ENCODE measurements at regions not wholly inside any gene's neighbourhood (a gene's known extent, or its start where the extent isn't known, plus 50 kb on each side); places are given as distances from the start of the nearest gene placed in this dataset.

DNA sequence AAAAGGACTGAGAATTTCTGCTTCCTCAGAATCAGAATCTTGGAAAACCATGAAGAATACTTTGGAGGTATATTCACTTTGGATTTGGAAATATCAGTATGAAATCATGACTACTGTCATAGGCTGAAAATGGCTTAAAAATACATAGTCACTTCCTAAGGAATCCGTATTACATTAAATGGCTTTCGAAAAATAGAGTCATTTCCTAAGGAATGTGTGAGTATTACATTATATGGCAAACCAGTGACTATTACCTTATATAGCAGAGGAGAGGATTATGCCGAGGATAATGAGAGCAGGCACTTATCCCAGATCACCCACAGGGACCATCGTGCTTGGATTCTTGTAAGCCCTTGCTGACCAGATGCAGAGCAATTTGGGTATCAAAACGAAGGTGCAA lies 1471.8 kb downstream of the EFNB2 start:
- H2AFZ ChIP-seq (ENCODE audit: low read length), result no peak overlapping the region
- no peak overlapping the region for H3K4me3 ChIP-seq (replicated peaks in 1 of 4; ENCODE audit: control extremely low read depth in 1 of 4, insufficient read depth in 1 of 4, low read depth in 3 of 4, low read length in 4 of 4)
- DNase-seq (ENCODE audit: low read depth in 2 of 2), result peak in 1 of 2 donors; percentile 6

DNA sequence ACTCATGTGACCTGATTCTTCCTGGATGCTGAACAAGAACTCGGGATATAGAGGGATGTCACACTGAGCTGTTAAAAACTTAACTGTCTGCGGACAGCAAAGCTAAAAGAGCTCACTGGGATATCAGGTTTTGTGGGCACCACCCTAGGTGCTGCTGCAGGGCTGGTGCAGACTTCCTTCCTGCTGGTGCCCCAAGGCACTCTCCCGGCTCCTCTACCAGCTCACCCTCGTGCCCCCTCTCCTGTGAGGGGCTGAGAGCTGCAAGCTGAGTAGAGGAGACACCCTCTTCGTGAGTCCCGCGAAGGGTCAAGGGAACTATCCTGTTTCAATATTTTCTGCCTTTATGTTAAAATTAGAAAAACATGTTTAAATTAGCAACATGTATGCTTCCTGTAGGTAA lies 1475.7 kb downstream of the EFNB2 start:
- H3K4me1 ChIP-seq (ENCODE audit: control insufficient read depth, extremely low read depth, insufficient read depth, low read length), result no peaks in the 10 kb centered on the region
- no peak overlapping the region for H3K9ac ChIP-seq (ENCODE audit: insufficient read depth, low read length)
- no peak overlapping the region for H3K27ac ChIP-seq (ENCODE audit: insufficient read depth, low read length)
- no peaks in the 10 kb centered on the region for H3K27me3 ChIP-seq (ENCODE audit: control insufficient read depth, insufficient read depth, low read length)
- H2AFZ ChIP-seq (ENCODE audit: low read length), result no peak overlapping the region
- H3K4me2 ChIP-seq (ENCODE audit: extremely low read depth, insufficient read depth, low read length), result no peak overlapping the region
- H3K79me2 ChIP-seq (ENCODE audit: control insufficient read depth, insufficient read depth, low read length), result no peaks in the 10 kb centered on the region
- H3K36me3 ChIP-seq (ENCODE audit: control insufficient read depth, insufficient read depth, low read length), result no peaks in the 10 kb centered on the region
- H3K4me3 ChIP-seq (replicated peaks in 1 of 4; ENCODE audit: control extremely low read depth in 1 of 4, insufficient read depth in 1 of 4, low read depth in 3 of 4, low read length in 4 of 4), result no peak overlapping the region
- no peaks in the 10 kb centered on the region for H3K9me3 ChIP-seq (ENCODE audit: control insufficient read depth, insufficient read depth, low read depth, low read length)
- DNase-seq (ENCODE audit: low read depth in 2 of 2), result no peak
- no peaks in the 10 kb centered on the region for H4K20me1 ChIP-seq (ENCODE audit: control insufficient read depth, extremely low read depth, insufficient read depth, low read length)
- TF ChIP-seq CTCF (conservative IDR thresholded peaks at IDR 0.05 in 1 of 2, IDR thresholded peaks at IDR 0.05 in 1 of 2; ENCODE audit: low read depth in 1 of 2, low read length in 2 of 2) (no peak), EZH2 (IDR thresholded peaks at IDR 0.05; ENCODE audit: low read length, missing control alignments) (no peak)

More for the DNA sequence above, 1471.8 kb downstream of the EFNB2 start:
- TF ChIP-seq CTCF (conservative IDR thresholded peaks at IDR 0.05 in 1 of 2, IDR thresholded peaks at IDR 0.05 in 1 of 2; ENCODE audit: low read depth in 1 of 2, low read length in 2 of 2), result no peak
- no peak for TF ChIP-seq EZH2 (IDR thresholded peaks at IDR 0.05; ENCODE audit: low read length, missing control alignments)
- no peak overlapping the region for H3K4me2 ChIP-seq (ENCODE audit: extremely low read depth, insufficient read depth, low read length)
- no peak overlapping the region for H3K27ac ChIP-seq (ENCODE audit: insufficient read depth, low read length)
- no peaks in the 10 kb centered on the region for H4K20me1 ChIP-seq (ENCODE audit: control insufficient read depth, extremely low read depth, insufficient read depth, low read length)
- no peaks in the 10 kb centered on the region for H3K9me3 ChIP-seq (ENCODE audit: control insufficient read depth, insufficient read depth, low read depth, low read length)
- no peaks in the 10 kb centered on the region for H3K79me2 ChIP-seq (ENCODE audit: control insufficient read depth, insufficient read depth, low read length)
- no peaks in the 10 kb centered on the region for H3K36me3 ChIP-seq (ENCODE audit: control insufficient read depth, insufficient read depth, low read length)
- H3K4me1 ChIP-seq (ENCODE audit: control insufficient read depth, extremely low read depth, insufficient read depth, low read length), result no peaks in the 10 kb centered on the region
- no peaks in the 10 kb centered on the region for H3K27me3 ChIP-seq (ENCODE audit: control insufficient read depth, insufficient read depth, low read length)
- H3K9ac ChIP-seq (ENCODE audit: insufficient read depth, low read length), result no peak overlapping the region

DNA sequence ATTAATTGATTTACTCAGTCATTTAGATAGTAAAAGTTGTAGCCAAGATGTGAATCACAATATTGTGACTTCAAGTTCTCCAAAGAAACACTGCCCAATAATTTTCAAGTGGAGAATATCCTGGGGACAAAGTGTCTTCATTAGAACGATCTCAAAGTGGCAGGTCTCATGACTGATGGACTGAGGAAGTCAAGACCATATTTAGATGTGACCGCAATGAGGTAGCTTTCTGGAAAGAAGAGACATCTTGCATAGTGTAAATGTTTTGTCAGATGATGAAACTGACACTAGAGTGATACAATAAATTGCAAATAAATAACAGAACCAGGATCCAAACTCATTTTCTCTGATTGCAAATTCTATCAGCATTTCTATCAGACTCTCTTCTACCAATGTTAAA lies 1476.9 kb downstream of the EFNB2 start:
- H3K27me3 ChIP-seq (ENCODE audit: control insufficient read depth, insufficient read depth, low read length), result no peaks in the 10 kb centered on the region
- no peaks in the 10 kb centered on the region for H3K79me2 ChIP-seq (ENCODE audit: control insufficient read depth, insufficient read depth, low read length)
- no peaks in the 10 kb centered on the region for H3K4me1 ChIP-seq (ENCODE audit: control insufficient read depth, extremely low read depth, insufficient read depth, low read length)
- H3K9me3 ChIP-seq (ENCODE audit: control insufficient read depth, insufficient read depth, low read depth, low read length), result no peaks in the 10 kb centered on the region
- DNase-seq (ENCODE audit: low read depth in 2 of 2), result no peak
- no peak overlapping the region for H3K4me2 ChIP-seq (ENCODE audit: extremely low read depth, insufficient read depth, low read length)
- no peak overlapping the region for H3K27ac ChIP-seq (ENCODE audit: insufficient read depth, low read length)
- H3K9ac ChIP-seq (ENCODE audit: insufficient read depth, low read length), result no peak overlapping the region
- no peaks in the 10 kb centered on the region for H4K20me1 ChIP-seq (ENCODE audit: control insufficient read depth, extremely low read depth, insufficient read depth, low read length)
- no peak overlapping the region for H2AFZ ChIP-seq (ENCODE audit: low read length)
- TF ChIP-seq EZH2 (IDR thresholded peaks at IDR 0.05; ENCODE audit: low read length, missing control alignments) (no peak), CTCF (conservative IDR thresholded peaks at IDR 0.05 in 1 of 2, IDR thresholded peaks at IDR 0.05 in 1 of 2; ENCODE audit: low read depth in 1 of 2, low read length in 2 of 2) (no peak)
- no peaks in the 10 kb centered on the region for H3K36me3 ChIP-seq (ENCODE audit: control insufficient read depth, insufficient read depth, low read length)
- no peak overlapping the region for H3K4me3 ChIP-seq (replicated peaks in 1 of 4; ENCODE audit: control extremely low read depth in 1 of 4, insufficient read depth in 1 of 4, low read depth in 3 of 4, low read length in 4 of 4)
